ENCODE measurements at regions not wholly inside any gene's neighbourhood (a gene's known extent, or its start where the extent isn't known, plus 50 kb on each side); places are given as distances from the start of the nearest gene placed in this dataset.
"Not testable (repeated sequence)": the region's sequence is repeated elsewhere in the genome, so short reads cannot be mapped to it uniquely, and the experiment has no call there.

DNA sequence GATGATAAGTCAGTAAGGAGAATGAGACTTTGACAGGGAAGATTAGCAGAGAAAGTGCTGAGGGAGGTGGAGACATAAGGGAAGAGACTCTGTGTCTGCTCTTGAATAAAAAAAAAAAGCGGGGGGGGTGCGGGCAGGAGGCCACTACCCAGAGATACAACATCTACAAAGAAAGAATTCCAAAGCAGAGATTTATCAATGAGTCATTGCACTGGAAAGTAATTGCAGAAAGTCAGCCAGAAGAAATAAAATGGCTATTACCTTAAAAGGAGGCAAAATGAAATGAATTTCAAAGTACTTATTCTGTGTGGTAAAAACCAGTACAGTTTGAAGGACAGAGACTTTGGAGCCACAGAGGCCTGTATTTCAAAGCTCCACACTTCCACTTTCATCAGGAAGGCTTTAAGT, 267.1 kb upstream of the PRKD1 start:
- Histone ChIP-seq H3K27ac (ENCODE audit: low read depth) (no peak overlapping the region), H3K36me3 (ENCODE audit: insufficient read depth) (no peaks in the 10 kb centered on the region), H3K4me3 (ENCODE audit: low read depth, low read length) (no peak overlapping the region), H3K4me1 (ENCODE audit: insufficient read depth) (no peaks in the 10 kb centered on the region)
- WGBS: 22% methylated on average over 2 of the region's 2 CpGs
- DNase-seq (ENCODE audit: extremely low spot score): no peak

DNA sequence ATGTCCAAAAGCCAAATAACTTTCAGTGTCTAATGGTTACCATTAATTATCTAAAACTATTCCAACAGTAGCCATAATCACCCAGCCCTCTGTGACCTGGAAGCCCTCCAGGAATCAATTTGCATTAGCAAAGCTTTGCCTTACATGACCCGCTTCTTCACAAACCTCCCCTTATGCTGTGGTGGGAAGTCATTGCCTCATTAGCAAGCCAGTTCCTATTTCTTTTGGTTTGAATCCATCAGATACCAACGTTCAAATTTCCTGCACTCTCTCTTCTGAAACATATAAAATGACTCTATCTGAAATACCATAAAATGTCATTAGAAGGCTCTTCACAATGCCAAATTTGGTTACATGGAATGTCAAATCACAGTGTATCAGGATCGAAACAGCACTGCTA, 268.3 kb upstream of the PRKD1 start:
- Histone ChIP-seq H3K27ac (ENCODE audit: low read depth) (no peak overlapping the region), H3K4me3 (ENCODE audit: low read depth, low read length) (no peak overlapping the region), H3K4me1 (ENCODE audit: insufficient read depth) (no peaks in the 10 kb centered on the region), H3K36me3 (ENCODE audit: insufficient read depth) (no peaks in the 10 kb centered on the region)
- no peak for DNase-seq (ENCODE audit: extremely low spot score)
- WGBS: 68% methylated on average over 3 of the region's 3 CpGs

DNA sequence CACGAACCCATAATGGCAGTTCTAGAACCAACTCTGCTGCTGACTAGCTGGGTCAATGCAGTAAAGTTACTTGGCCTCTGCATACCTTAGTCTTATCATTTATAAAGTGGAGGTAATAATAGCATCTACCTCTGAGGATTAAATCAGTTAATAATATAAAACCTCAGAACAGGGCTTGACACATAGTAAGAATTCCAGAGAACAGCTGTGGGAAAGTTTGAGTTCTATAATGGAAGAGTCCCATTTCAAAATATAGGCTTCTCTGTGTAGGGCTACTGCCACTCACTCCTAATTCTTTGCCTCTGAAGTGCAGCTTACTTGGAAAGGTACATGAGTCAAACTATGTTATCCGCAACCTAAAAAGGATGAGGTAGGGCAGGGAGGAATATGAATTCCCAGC, 269.2 kb upstream of the PRKD1 start:
- Histone ChIP-seq H3K36me3 (ENCODE audit: insufficient read depth) (no peaks in the 10 kb centered on the region), H3K27ac (ENCODE audit: low read depth) (no peak overlapping the region), H3K4me1 (ENCODE audit: insufficient read depth) (no peaks in the 10 kb centered on the region), H3K4me3 (ENCODE audit: low read depth, low read length) (no peak overlapping the region)
- DNase-seq (ENCODE audit: extremely low spot score): no peak
- 95% methylated on average over 2 of the region's 2 CpGs for WGBS

DNA sequence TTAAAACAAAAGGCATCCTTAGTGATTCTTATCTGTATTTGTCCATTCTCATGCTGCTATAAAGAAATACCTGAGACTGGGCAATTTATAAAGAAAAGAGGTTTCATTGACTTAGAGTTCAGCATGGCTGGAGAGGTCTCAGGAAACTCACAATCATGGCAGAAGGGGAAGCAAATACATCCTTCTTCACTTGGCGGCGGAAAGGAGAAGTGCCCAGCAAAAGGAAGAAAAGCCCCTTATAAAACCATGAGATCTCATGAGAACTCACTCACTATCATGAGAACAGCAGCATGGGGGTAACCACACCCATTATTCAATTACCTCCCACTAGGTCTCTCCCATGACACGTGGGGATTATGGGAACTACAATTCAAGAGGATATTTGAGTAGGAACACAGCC, 271.1 kb upstream of the PRKD1 start:
- not testable (repeated sequence) for H3K36me3 ChIP-seq (ENCODE audit: insufficient read depth); DNase-seq (ENCODE audit: extremely low spot score); H3K27ac ChIP-seq (ENCODE audit: low read depth); H3K4me3 ChIP-seq (ENCODE audit: low read depth, low read length); H3K4me1 ChIP-seq (ENCODE audit: insufficient read depth)
- 75% methylated on average over 3 of the region's 3 CpGs for WGBS

DNA sequence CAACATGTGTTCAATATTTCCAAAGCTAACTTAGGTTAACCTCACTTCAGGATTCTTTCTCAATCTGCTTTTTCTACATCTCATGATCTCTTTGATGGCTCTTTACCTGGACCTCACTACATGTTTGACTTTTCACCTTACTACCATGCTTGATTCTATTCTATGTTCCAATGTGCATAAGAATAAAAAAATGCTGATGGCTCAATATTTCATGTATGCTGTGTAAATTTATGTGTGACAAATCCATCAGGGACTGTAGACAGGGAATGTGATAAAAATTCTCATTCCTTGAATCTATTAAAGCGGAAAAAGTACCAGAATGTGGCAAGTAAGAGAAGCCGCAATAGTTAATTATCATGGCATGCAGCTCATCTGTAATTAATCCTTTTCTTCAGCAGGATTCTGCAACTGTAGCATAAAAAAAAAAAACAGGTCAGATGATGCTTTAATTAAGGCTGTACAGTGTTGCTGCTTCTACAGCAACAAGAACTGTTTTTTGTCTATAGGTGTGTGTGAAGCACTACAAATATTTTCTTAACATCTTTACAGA, 276.9 kb upstream of the PRKD1 start:
- Histone ChIP-seq H3K4me3 (ENCODE audit: low read depth, low read length) (no peak overlapping the region), H3K27ac (ENCODE audit: low read depth) (no peak overlapping the region), H3K4me1 (ENCODE audit: insufficient read depth) (no peaks in the 10 kb centered on the region), H3K36me3 (ENCODE audit: insufficient read depth) (no peaks in the 10 kb centered on the region)
- 99% methylated on average over 2 of the region's 2 CpGs for WGBS
- no peak for DNase-seq (ENCODE audit: extremely low spot score)

GRCh38 chr14:30209136-30209535, 281.5 kb upstream of the PRKD1 start:
- WGBS: 82% methylated on average over 1 of the region's 1 CpG
- Histone ChIP-seq H3K4me1 (ENCODE audit: insufficient read depth) (no peaks in the 10 kb centered on the region), H3K27ac (ENCODE audit: low read depth) (no peak overlapping the region), H3K4me3 (ENCODE audit: low read depth, low read length) (no peak overlapping the region), H3K36me3 (ENCODE audit: insufficient read depth) (no peaks in the 10 kb centered on the region)
- no peak for DNase-seq (ENCODE audit: extremely low spot score)

- 94% methylated on average over 4 of the region's 4 CpGs for WGBS
- H3K4me1 ChIP-seq (ENCODE audit: insufficient read depth): no peaks in the 10 kb centered on the region
- H3K4me3 ChIP-seq (ENCODE audit: low read depth, low read length): no peak overlapping the region
- no peak overlapping the region for H3K27ac ChIP-seq (ENCODE audit: low read depth)
- no peak for DNase-seq (ENCODE audit: extremely low spot score)
- H3K36me3 ChIP-seq (ENCODE audit: insufficient read depth): no peaks in the 10 kb centered on the region
Measured at GRCh38 chr14:30210630-30211029, 283.0 kb upstream of the PRKD1 start.

GRCh38 chr14:30211326-30211725, 283.7 kb upstream of the PRKD1 start:
- Histone ChIP-seq H3K36me3 (ENCODE audit: insufficient read depth) (no peaks in the 10 kb centered on the region), H3K27ac (ENCODE audit: low read depth) (no peak overlapping the region), H3K4me1 (ENCODE audit: insufficient read depth) (no peaks in the 10 kb centered on the region), H3K4me3 (ENCODE audit: low read depth, low read length) (no peak overlapping the region)
- DNase-seq (ENCODE audit: extremely low spot score): no peak

GRCh38 chr14:30214014-30214413, 286.4 kb upstream of the PRKD1 start:
- 71% methylated on average over 3 of the region's 3 CpGs for WGBS
- Histone ChIP-seq H3K4me3 (ENCODE audit: low read depth, low read length) (no peak overlapping the region), H3K27ac (ENCODE audit: low read depth) (no peak overlapping the region), H3K36me3 (ENCODE audit: insufficient read depth) (no peaks in the 10 kb centered on the region), H3K4me1 (ENCODE audit: insufficient read depth) (no peaks in the 10 kb centered on the region)
- DNase-seq (ENCODE audit: extremely low spot score): no peak

- Histone ChIP-seq H3K4me3 (ENCODE audit: low read depth, low read length) (no peak overlapping the region), H3K4me1 (ENCODE audit: insufficient read depth) (no peaks in the 10 kb centered on the region), H3K27ac (ENCODE audit: low read depth) (no peak overlapping the region), H3K36me3 (ENCODE audit: insufficient read depth) (no peaks in the 10 kb centered on the region)
- 1% methylated on average over 2 of the region's 2 CpGs for WGBS
- no peak for DNase-seq (ENCODE audit: extremely low spot score)
Measured at GRCh38 chr14:30214461-30215090, 286.9 kb upstream of the PRKD1 start.

GRCh38 chr14:30218907-30219306, 291.3 kb upstream of the PRKD1 start:
- WGBS: 82% methylated on average over 5 of the region's 5 CpGs
- H3K4me3 ChIP-seq (ENCODE audit: low read depth, low read length): no peak overlapping the region
- no peak overlapping the region for H3K27ac ChIP-seq (ENCODE audit: low read depth)
- H3K36me3 ChIP-seq (ENCODE audit: insufficient read depth): no peaks in the 10 kb centered on the region
- no peaks in the 10 kb centered on the region for H3K4me1 ChIP-seq (ENCODE audit: insufficient read depth)
- no peak for DNase-seq (ENCODE audit: extremely low spot score)

- no peak for DNase-seq (ENCODE audit: extremely low spot score)
- no peaks in the 10 kb centered on the region for H3K4me1 ChIP-seq (ENCODE audit: insufficient read depth)
- 15% methylated on average over 7 of the region's 7 CpGs for WGBS
- no peak overlapping the region for H3K27ac ChIP-seq (ENCODE audit: low read depth)
- H3K36me3 ChIP-seq (ENCODE audit: insufficient read depth): no peaks in the 10 kb centered on the region
- no peak overlapping the region for H3K4me3 ChIP-seq (ENCODE audit: low read depth, low read length)
Measured at GRCh38 chr14:30221546-30221945, 293.9 kb upstream of the PRKD1 start.

DNA sequence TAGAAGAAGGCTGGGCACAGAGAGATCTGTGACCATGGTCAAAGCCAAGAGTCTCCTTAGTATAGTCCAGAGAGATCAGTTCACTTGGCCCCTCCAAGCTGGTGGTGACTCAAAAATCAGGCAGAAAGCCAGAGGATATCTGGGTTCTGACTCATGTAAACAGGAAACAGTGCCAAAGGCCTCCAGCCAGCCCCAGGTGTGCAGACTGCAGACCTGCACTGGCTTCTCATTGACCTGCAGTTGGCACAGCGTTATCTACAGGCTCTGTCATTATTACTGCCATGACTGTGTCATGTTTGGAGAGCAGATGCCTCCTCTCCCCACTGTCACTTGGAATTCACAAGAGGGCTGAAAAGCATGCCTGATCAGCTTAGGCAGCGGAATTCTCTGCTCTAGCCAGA, 295.7 kb upstream of the PRKD1 start:
- peak; percentile 48 for DNase-seq (ENCODE audit: extremely low spot score)
- Histone ChIP-seq H3K36me3 (ENCODE audit: insufficient read depth) (no peaks in the 10 kb centered on the region), H3K27ac (ENCODE audit: low read depth) (no peak overlapping the region), H3K4me1 (ENCODE audit: insufficient read depth) (no peaks in the 10 kb centered on the region), H3K4me3 (ENCODE audit: low read depth, low read length) (no peak overlapping the region)
- WGBS: 31% methylated on average over 2 of the region's 2 CpGs

DNA sequence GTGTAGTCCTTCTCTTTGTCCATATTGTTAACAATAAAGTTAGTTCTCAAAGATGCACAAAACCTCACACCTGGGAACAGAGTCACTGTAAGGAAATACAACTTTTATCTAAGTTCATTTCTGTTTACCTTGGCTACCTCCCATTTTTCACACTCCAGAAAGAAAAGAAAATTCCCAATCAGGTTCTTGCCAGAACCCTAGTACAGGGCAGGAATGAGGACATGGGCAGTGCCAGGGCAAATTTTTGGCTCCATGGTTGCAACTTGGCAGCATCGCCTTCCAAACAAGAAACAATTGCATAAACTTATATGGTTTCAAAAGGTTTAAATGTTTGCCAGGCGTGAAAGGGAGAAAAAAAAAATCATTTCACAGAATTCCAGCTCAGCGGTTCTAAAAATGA, 296.3 kb upstream of the PRKD1 start:
- Histone ChIP-seq H3K4me1 (ENCODE audit: insufficient read depth) (no peaks in the 10 kb centered on the region), H3K27ac (ENCODE audit: low read depth) (no peak overlapping the region), H3K36me3 (ENCODE audit: insufficient read depth) (no peaks in the 10 kb centered on the region), H3K4me3 (ENCODE audit: low read depth, low read length) (no peak overlapping the region)
- WGBS: 80% methylated on average over 3 of the region's 3 CpGs
- no peak for DNase-seq (ENCODE audit: extremely low spot score)

- WGBS: 49% methylated on average over 1 of the region's 1 CpG
- H3K4me1 ChIP-seq (ENCODE audit: insufficient read depth): no peaks in the 10 kb centered on the region
- no peak overlapping the region for H3K27ac ChIP-seq (ENCODE audit: low read depth)
- DNase-seq (ENCODE audit: extremely low spot score): no peak
- no peaks in the 10 kb centered on the region for H3K36me3 ChIP-seq (ENCODE audit: insufficient read depth)
- H3K4me3 ChIP-seq (ENCODE audit: low read depth, low read length): no peak overlapping the region
Measured at GRCh38 chr14:30225176-30225575, 297.5 kb upstream of the PRKD1 start.
